ENCODE measurements at regions not wholly inside any gene's neighbourhood (a gene's known extent, or its start where the extent isn't known, plus 50 kb on each side); places are given as distances from the start of the nearest gene placed in this dataset.

GRCh38 chr1:55542901-55543504 lies 327.8 kb upstream of the USP24 start:
- H3K4me3 ChIP-seq (ENCODE audit: low read length), result peak overlapping the region; percentile 5; the same call in 1 of the 2 replicates
- peak overlapping the region; percentile 15; the same call in 1 of the 2 replicates for H3K9ac ChIP-seq (ENCODE audit: low read length)
- TF ChIP-seq EZH2phosphoT487 (IDR thresholded peaks at IDR 0.05; ENCODE audit: borderline replicate concordance, low read length), result no peak
- TF ChIP-seq CTCF (conservative IDR thresholded peaks at IDR 0.05; ENCODE audit: low read depth, low read length), result no peak
- no peak for TF ChIP-seq EZH2 (IDR thresholded peaks at IDR 0.05; ENCODE audit: low read length, unreplicated experiment)
- no peaks in the 10 kb centered on the region for H3K9me2 ChIP-seq (replicated peaks; ENCODE audit: low read length)
- peak overlapping the region; percentile 58 for H3K4me2 ChIP-seq (ENCODE audit: low read length)
- ChIA-PET CTCF (interaction anchor here (0.6 to 1.0 kb wide), 2 partner anchors 42 to 399 kb away, joined by 3 read pairs; no protein-coding TSS in a partner anchor), POLR2A (ENCODE audit: unreplicated experiment) (no interaction called here)
- no peak overlapping the region for H2AFZ ChIP-seq (ENCODE audit: low read length)
- intact Hi-C loops (cut with micrococcal nuclease), result loop anchor here (1.0 to 5.0 kb wide), 2 partner anchors 36 to 141 kb away; no protein-coding TSS in a partner anchor
- H3K9me3 ChIP-seq (ENCODE audit: low read length), result no peaks in the 10 kb centered on the region
- peaks cover 33% of the 10 kb centered on the region for H3K4me1 ChIP-seq (ENCODE audit: insufficient read depth, low read length)
- ATAC-seq (peak; percentile 80), DNase-seq (peak; percentile 83)
- H4K20me1 ChIP-seq (ENCODE audit: low read length), result no peaks in the 10 kb centered on the region
- no peaks in the 10 kb centered on the region for H3K36me3 ChIP-seq (ENCODE audit: low read depth, low read length)
- H3K27ac ChIP-seq (ENCODE audit: low read length), result peak overlapping the region; percentile 77
- no peaks in the 10 kb centered on the region for H3K27me3 ChIP-seq (ENCODE audit: low read length)
- H3K79me2 ChIP-seq (ENCODE audit: low read length), result no peaks in the 10 kb centered on the region
- no TSS peak for BruUV-seq (replicated peaks)
- H3F3A ChIP-seq (ENCODE audit: low read length, unreplicated experiment), result peaks cover 6% of the 10 kb centered on the region

- peak; percentile 81 for DNase-seq
These were observed 326.1 kb upstream of the USP24 start for GRCh38 chr1:55541296-55541695.

More at GRCh38 chr1:55541296-55541695, 326.1 kb upstream of the USP24 start:
- Histone ChIP-seq H3K4me1 (ENCODE audit: insufficient read depth, low read length) (peaks cover 33% of the 10 kb centered on the region), H2AFZ (ENCODE audit: low read length) (no peak overlapping the region), H3F3A (ENCODE audit: low read length, unreplicated experiment) (peaks cover 6% of the 10 kb centered on the region), H4K20me1 (ENCODE audit: low read length) (no peaks in the 10 kb centered on the region), H3K27me3 (ENCODE audit: low read length) (no peaks in the 10 kb centered on the region), H3K9ac (ENCODE audit: low read length) (no peak overlapping the region), H3K9me2 (replicated peaks; ENCODE audit: low read length) (no peaks in the 10 kb centered on the region), H3K9me3 (ENCODE audit: low read length) (no peaks in the 10 kb centered on the region), H3K4me2 (ENCODE audit: low read length) (peak overlapping the region; percentile 23; the same call in 1 of the 2 replicates), H3K79me2 (ENCODE audit: low read length) (no peaks in the 10 kb centered on the region), H3K27ac (ENCODE audit: low read length) (no peak overlapping the region), H3K4me3 (ENCODE audit: low read length) (no peak overlapping the region), H3K36me3 (ENCODE audit: low read depth, low read length) (no peaks in the 10 kb centered on the region)
- ATAC-seq, result peak; percentile 43; the same call in 1 of the 2 replicates
- intact Hi-C loops (cut with micrococcal nuclease), result loop anchor here (5.0 kb wide), 1 partner anchor 34 kb away; no protein-coding TSS in a partner anchor
- POLR2A ChIA-PET (ENCODE audit: unreplicated experiment), result no interaction called here
- no peak for TF ChIP-seq EZH2phosphoT487 (IDR thresholded peaks at IDR 0.05; ENCODE audit: borderline replicate concordance, low read length)
- no peak for TF ChIP-seq CTCF (conservative IDR thresholded peaks at IDR 0.05; ENCODE audit: low read depth, low read length)
- no peak for TF ChIP-seq EZH2 (IDR thresholded peaks at IDR 0.05; ENCODE audit: low read length, unreplicated experiment)
- BruUV-seq (replicated peaks), result no TSS peak
- CTCF ChIA-PET, result no interaction called here
